ENCODE measurements at regions not wholly inside any gene's neighbourhood (a gene's known extent, or its start where the extent isn't known, plus 50 kb on each side); places are given as distances from the start of the nearest gene placed in this dataset.

- no peak for TF ChIP-seq CEBPB (IDR thresholded peaks at IDR 0.05)
- no peak for TF ChIP-seq EP300 (IDR thresholded peaks at IDR 0.05; ENCODE audit: borderline replicate concordance)
- no peak for TF ChIP-seq REST (IDR thresholded peaks at IDR 0.05; ENCODE audit: low read depth)
- no peak for TF ChIP-seq TAF1 (IDR thresholded peaks at IDR 0.05; ENCODE audit: low read depth)
- no peak for TF ChIP-seq FOXM1 (IDR thresholded peaks at IDR 0.05; ENCODE audit: borderline replicate concordance, low read depth)
- TF ChIP-seq YY1 (IDR thresholded peaks at IDR 0.05; ENCODE audit: low read depth) = no peak
- TF ChIP-seq ZBTB7A (IDR thresholded peaks at IDR 0.05; ENCODE audit: low read depth) = no peak
- no peak for TF ChIP-seq NFIC (IDR thresholded peaks at IDR 0.05)
Measured at GRCh38 chr5:74372051-74372450, 268.5 kb downstream of the ENC1 start.
